Lower leg skin (tissue), 4 donors: ENCODE measurements at regions not wholly inside any gene's neighbourhood (a gene's known extent, or its start where the extent isn't known, plus 50 kb on each side); places are given as distances from the start of the nearest gene placed in this dataset.

Experiments
- DNase-seq, 2 donors: peaks; one replicate each; pipeline ENCODE4 v3.0.0-alpha.2; 2019; ENCODE audit warnings: low spot score in 2 of 2
- H3K4me3 ChIP-seq: fragments of 200-600 bp; sonication (generic); 2 replicates; pipeline ENCODE4 v1.5.1; 2017; ENCODE audit warnings: mild to moderate bottlenecking, low read depth; ENCODE audit not compliant: poor library complexity, severe bottlenecking
- CTCF ChIP-seq, 3 donors: fragments of 450-650 bp; IDR thresholded peaks; one replicate each; pipeline ENCODE4 v1.5.1; 2016; ENCODE audit warnings: antibody characterized with exemption in 3 of 3, mild to moderate bottlenecking in 3 of 3, moderate library complexity in 2 of 3
- POLR2A ChIP-seq, 2 donors: fragments of 450-650 bp; IDR thresholded peaks; one replicate each; pipeline ENCODE4 v1.6.1; 2016 to 2017; ENCODE audit warnings: antibody characterized with exemption in 2 of 2, mild to moderate bottlenecking in 1 of 2, moderate library complexity in 1 of 2
- WGBS, 2 donors: methylation state at CpG; one replicate each; pipeline ENCODE4 v1.1.5; 2018; 5-methylcytosine and 5-hydroxymethylcytosine counted together
- intact Hi-C: fragments of 100-400 bp; cut with DNase I; formaldehyde crosslinking; loops from one replicate; pipeline ENCODE4 v1.15.0; 2023; ENCODE audit warnings: low total_unique reads

- intact Hi-C loops, result no loop called here
- no peak overlapping the region for H3K4me3 ChIP-seq
- 79 to 92% methylated on average over 7 of the region's 7 CpGs for WGBS, 2 donors
- TF ChIP-seq CTCF (IDR thresholded peaks at IDR 0.05) (no peak), POLR2A (IDR thresholded peaks at IDR 0.05) (no peak)
- DNase-seq, result peak in 1 of 2 donors; percentile 67
These were observed 330.6 kb upstream of the ZMIZ1 start for GRCh38 chr10:78737883-78738856.

GRCh38 chr10:78738861-78739260, 329.9 kb upstream of the ZMIZ1 start:
- TF ChIP-seq POLR2A (IDR thresholded peaks at IDR 0.05) (no peak), CTCF (IDR thresholded peaks at IDR 0.05) (no peak)

GRCh38 chr10:78739444-78740053, 329.2 kb upstream of the ZMIZ1 start:
- no peak for TF ChIP-seq CTCF (IDR thresholded peaks at IDR 0.05)
- TF ChIP-seq POLR2A (IDR thresholded peaks at IDR 0.05), result no peak
- WGBS, 2 donors, result 83 to 91% methylated on average over 4 of the region's 4 CpGs
- H3K4me3 ChIP-seq, result no peak overlapping the region
- intact Hi-C loops, result loop anchor here (10.0 kb wide), 1 partner anchor 315 kb away; no protein-coding TSS in a partner anchor
- DNase-seq, result peak in 1 of 2 donors; percentile 12

More at GRCh38 chr10:78738861-78739260, 329.9 kb upstream of the ZMIZ1 start:
- 92 to 93% methylated on average over 5 of the region's 5 CpGs for WGBS, 2 donors
- DNase-seq, result peak in 1 of 2 donors; percentile 65
- intact Hi-C loops, result no loop called here
- H3K4me3 ChIP-seq, result no peak overlapping the region

- DNase-seq, result peak in 1 of 2 donors; percentile 42
- no peak overlapping the region for H3K4me3 ChIP-seq
- 46 to 52% methylated on average over 5 of the region's 5 CpGs for WGBS, 2 donors
These were observed 327.5 kb upstream of the ZMIZ1 start for GRCh38 chr10:78740976-78741915.

More at GRCh38 chr10:78740976-78741915, 327.5 kb upstream of the ZMIZ1 start:
- no peak for TF ChIP-seq CTCF (IDR thresholded peaks at IDR 0.05)
- TF ChIP-seq POLR2A (IDR thresholded peaks at IDR 0.05), result no peak
- intact Hi-C loops, result loop anchor here (10.0 kb wide), 1 partner anchor 314 kb away; no protein-coding TSS in a partner anchor
